ENCODE measurements at regions not wholly inside any gene's neighbourhood (a gene's known extent, or its start where the extent isn't known, plus 50 kb on each side); places are given as distances from the start of the nearest gene placed in this dataset.

GRCh38 chrX:18076434-18076833 is 144.3 kb downstream of the BEND2 start:
- TF ChIP-seq CTCF (IDR thresholded peaks at IDR 0.05 in 8 of 11, conservative IDR thresholded peaks at IDR 0.05 in 3 of 11) (no peak), POLR2A (IDR thresholded peaks at IDR 0.05) (no peak), POLR2AphosphoS5 (IDR thresholded peaks at IDR 0.05) (no peak)
